GM23248 (cell line): ENCODE measurements at regions not wholly inside any gene's neighbourhood (a gene's known extent, or its start where the extent isn't known, plus 50 kb on each side); places are given as distances from the start of the nearest gene placed in this dataset.
"Not testable (repeated sequence)": the region's sequence is repeated elsewhere in the genome, so short reads cannot be mapped to it uniquely, and the experiment has no call there.

Experiments
- EZH2 ChIP-seq: fragments of 200-600 bp; sonication (generic); IDR thresholded peaks from 2 replicates; pipeline ENCODE4 v1.6.1; 2018; ENCODE audit warnings: antibody characterized with exemption, mild to moderate bottlenecking; ENCODE audit not compliant: insufficient read depth, poor library complexity, severe bottlenecking
- EZH2phosphoT487 ChIP-seq: fragments of 200-600 bp; sonication (generic); IDR thresholded peaks from 2 replicates; pipeline ENCODE4 v1.6.1; 2018; ENCODE audit warnings: antibody characterized with exemption, moderate library complexity, mild to moderate bottlenecking, low read depth; ENCODE audit not compliant: insufficient read depth

DNA sequence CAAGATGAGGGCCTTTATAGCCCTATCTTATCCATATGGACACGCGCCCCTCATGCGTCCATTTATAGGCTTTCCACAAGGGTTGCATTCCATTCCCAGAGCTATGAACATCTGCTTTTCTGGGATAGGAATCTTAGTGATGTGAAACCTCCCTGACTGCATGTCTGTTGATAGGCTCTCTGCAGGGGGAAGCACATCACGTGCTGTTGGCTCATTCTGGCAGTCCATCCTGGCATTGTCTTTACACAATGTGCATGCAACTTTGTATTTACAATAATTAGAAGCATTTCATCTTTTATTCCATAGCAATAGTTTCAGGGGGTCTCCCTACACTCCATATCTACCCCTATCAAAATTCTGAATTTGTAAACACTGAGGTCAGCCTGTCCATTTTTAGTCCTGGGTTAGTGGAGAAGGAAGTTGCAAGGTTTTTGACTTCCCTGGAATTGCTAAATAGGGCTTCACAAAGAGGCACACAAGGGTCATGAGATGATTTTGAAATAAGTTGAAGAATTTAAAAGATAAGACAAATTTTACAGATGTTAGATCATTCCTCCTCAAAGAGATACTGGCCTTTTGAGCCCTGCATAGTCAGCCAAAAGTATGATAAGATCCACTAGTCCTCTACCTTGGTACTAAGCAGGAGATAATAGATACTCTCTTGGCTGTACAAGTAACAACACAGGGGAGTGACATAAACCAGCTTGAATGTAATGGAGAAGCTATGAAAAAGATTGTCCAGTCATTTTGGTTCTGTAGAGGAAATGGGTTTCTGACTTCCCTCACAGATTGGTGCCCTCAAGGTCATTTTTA, 98.7 kb upstream of the GPR141 start:
- TF ChIP-seq EZH2, EZH2phosphoT487: not testable (repeated sequence)
